ENCODE measurements at regions not wholly inside any gene's neighbourhood (a gene's known extent, or its start where the extent isn't known, plus 50 kb on each side); places are given as distances from the start of the nearest gene placed in this dataset.
"Not testable (repeated sequence)": the region's sequence is repeated elsewhere in the genome, so short reads cannot be mapped to it uniquely, and the experiment has no call there.

DNA sequence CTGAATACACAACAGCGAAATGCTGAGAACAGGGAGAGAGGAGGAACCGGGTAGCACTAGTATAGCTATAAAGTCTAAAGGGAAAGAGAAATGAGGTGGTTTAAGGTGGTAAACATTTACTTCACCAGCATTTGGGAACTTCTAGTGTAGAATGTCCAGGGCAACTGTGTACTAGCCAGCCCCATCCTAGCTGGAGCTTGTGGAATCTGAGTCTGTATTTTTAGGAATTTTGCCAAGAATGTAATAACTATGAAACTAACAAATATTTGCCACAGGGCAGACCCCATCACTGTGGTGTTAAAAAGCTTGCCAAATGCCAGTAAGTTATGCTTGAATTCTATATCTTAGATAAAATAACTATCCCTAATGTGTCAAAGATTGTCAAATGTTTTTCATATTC, 398.9 kb upstream of the MIS18BP1 start:
- H3K4me2 ChIP-seq (ENCODE audit: insufficient read depth, low read length), result no peak overlapping the region
- H3K27me3 ChIP-seq (ENCODE audit: insufficient read depth, low read length, poor library complexity), result no peaks in the 10 kb centered on the region
- no peak overlapping the region for H3K27ac ChIP-seq (ENCODE audit: low read length)
- no peaks in the 10 kb centered on the region for H3K79me2 ChIP-seq (ENCODE audit: insufficient read depth, low read length)
- no peak overlapping the region for H3K9ac ChIP-seq (ENCODE audit: low read depth, low read length)
- no peaks in the 10 kb centered on the region for H4K20me1 ChIP-seq (ENCODE audit: insufficient read depth, low read length)
- no peak for TF ChIP-seq EZH2 (IDR thresholded peaks at IDR 0.05; ENCODE audit: borderline replicate concordance, low read depth, low read length, severe bottlenecking)
- TF ChIP-seq, protein P1, sequence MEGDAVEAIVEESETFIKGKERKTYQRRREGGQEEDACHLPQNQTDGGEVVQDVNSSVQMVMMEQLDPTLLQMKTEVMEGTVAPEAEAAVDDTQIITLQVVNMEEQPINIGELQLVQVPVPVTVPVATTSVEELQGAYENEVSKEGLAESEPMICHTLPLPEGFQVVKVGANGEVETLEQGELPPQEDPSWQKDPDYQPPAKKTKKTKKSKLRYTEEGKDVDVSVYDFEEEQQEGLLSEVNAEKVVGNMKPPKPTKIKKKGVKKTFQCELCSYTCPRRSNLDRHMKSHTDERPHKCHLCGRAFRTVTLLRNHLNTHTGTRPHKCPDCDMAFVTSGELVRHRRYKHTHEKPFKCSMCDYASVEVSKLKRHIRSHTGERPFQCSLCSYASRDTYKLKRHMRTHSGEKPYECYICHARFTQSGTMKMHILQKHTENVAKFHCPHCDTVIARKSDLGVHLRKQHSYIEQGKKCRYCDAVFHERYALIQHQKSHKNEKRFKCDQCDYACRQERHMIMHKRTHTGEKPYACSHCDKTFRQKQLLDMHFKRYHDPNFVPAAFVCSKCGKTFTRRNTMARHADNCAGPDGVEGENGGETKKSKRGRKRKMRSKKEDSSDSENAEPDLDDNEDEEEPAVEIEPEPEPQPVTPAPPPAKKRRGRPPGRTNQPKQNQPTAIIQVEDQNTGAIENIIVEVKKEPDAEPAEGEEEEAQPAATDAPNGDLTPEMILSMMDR (IDR thresholded peaks at IDR 0.05; ENCODE audit: borderline replicate concordance, extremely low read depth, low read length, poor library complexity, severe bottlenecking), result no peak
- no peaks in the 10 kb centered on the region for H3K36me3 ChIP-seq (ENCODE audit: insufficient read depth, low read length)
- ATAC-seq (ENCODE audit: insufficient read depth, low read depth) (no peak), DNase-seq (no peak)
- H3K4me3 ChIP-seq (ENCODE audit: low read depth in 1 of 2, low read length in 2 of 2), result no peak overlapping the region
- H3K4me1 ChIP-seq (ENCODE audit: insufficient read depth, low read length), result no peaks in the 10 kb centered on the region
- H3K9me3 ChIP-seq (ENCODE audit: insufficient read depth, low read length, severe bottlenecking), result no peaks in the 10 kb centered on the region
- no peak overlapping the region for H2AFZ ChIP-seq (ENCODE audit: low read depth, low read length)

DNA sequence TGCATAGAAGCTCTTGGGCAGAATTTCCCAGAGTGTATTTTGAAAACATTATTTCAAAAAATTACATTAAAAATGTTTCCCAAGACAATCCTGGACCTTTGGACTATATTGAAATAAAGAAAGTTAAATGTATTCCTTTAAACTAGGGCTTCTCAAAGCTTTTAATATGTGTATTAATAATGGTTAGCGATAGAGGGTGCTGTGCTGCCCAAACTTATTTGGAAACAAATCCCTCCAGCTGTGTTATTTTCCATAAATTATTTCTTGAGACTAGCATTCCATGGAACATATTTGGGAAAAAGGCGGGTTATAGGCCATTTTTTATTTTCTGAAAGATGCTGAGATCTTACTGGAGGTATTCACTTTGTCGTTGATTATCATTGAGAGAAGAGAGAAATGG, 397.8 kb upstream of the MIS18BP1 start:
- Histone ChIP-seq H3K4me2 (ENCODE audit: insufficient read depth, low read length) (no peak overlapping the region), H3K79me2 (ENCODE audit: insufficient read depth, low read length) (no peaks in the 10 kb centered on the region), H2AFZ (ENCODE audit: low read depth, low read length) (no peak overlapping the region), H3K36me3 (ENCODE audit: insufficient read depth, low read length) (no peaks in the 10 kb centered on the region), H4K20me1 (ENCODE audit: insufficient read depth, low read length) (no peaks in the 10 kb centered on the region), H3K9ac (ENCODE audit: low read depth, low read length) (no peak overlapping the region), H3K27me3 (ENCODE audit: insufficient read depth, low read length, poor library complexity) (no peaks in the 10 kb centered on the region), H3K4me1 (ENCODE audit: insufficient read depth, low read length) (no peaks in the 10 kb centered on the region), H3K9me3 (ENCODE audit: insufficient read depth, low read length, severe bottlenecking) (no peaks in the 10 kb centered on the region), H3K4me3 (ENCODE audit: low read depth in 1 of 2, low read length in 2 of 2) (no peak overlapping the region), H3K27ac (ENCODE audit: low read length) (no peak overlapping the region)
- TF ChIP-seq, protein P1 (IDR thresholded peaks at IDR 0.05; ENCODE audit: borderline replicate concordance, extremely low read depth, low read length, poor library complexity, severe bottlenecking), result no peak
- no peak for TF ChIP-seq EZH2 (IDR thresholded peaks at IDR 0.05; ENCODE audit: borderline replicate concordance, low read depth, low read length, severe bottlenecking)
- ATAC-seq (ENCODE audit: insufficient read depth, low read depth) (no peak), DNase-seq (no peak)

GRCh38 chr14:45649051-45649450, 396.0 kb upstream of the MIS18BP1 start:
- H3K9ac ChIP-seq (ENCODE audit: low read depth, low read length), result no peak overlapping the region
- ATAC-seq (ENCODE audit: insufficient read depth, low read depth), result no peak
- DNase-seq, result no peak
- no peak for TF ChIP-seq EZH2 (IDR thresholded peaks at IDR 0.05; ENCODE audit: borderline replicate concordance, low read depth, low read length, severe bottlenecking)
- TF ChIP-seq, protein P1 (IDR thresholded peaks at IDR 0.05; ENCODE audit: borderline replicate concordance, extremely low read depth, low read length, poor library complexity, severe bottlenecking), result no peak
- H3K4me3 ChIP-seq (ENCODE audit: low read depth in 1 of 2, low read length in 2 of 2), result no peak overlapping the region
- no peaks in the 10 kb centered on the region for H3K9me3 ChIP-seq (ENCODE audit: insufficient read depth, low read length, severe bottlenecking)
- H3K27ac ChIP-seq (ENCODE audit: low read length), result no peak overlapping the region
- no peaks in the 10 kb centered on the region for H3K79me2 ChIP-seq (ENCODE audit: insufficient read depth, low read length)
- H2AFZ ChIP-seq (ENCODE audit: low read depth, low read length), result no peak overlapping the region
- no peak overlapping the region for H3K4me2 ChIP-seq (ENCODE audit: insufficient read depth, low read length)
- no peaks in the 10 kb centered on the region for H3K4me1 ChIP-seq (ENCODE audit: insufficient read depth, low read length)
- H4K20me1 ChIP-seq (ENCODE audit: insufficient read depth, low read length), result no peaks in the 10 kb centered on the region
- no peaks in the 10 kb centered on the region for H3K36me3 ChIP-seq (ENCODE audit: insufficient read depth, low read length)
- H3K27me3 ChIP-seq (ENCODE audit: insufficient read depth, low read length, poor library complexity), result no peaks in the 10 kb centered on the region

- H3K27me3 ChIP-seq (ENCODE audit: insufficient read depth, low read length, poor library complexity), result no peaks in the 10 kb centered on the region
- no peak overlapping the region for H3K4me3 ChIP-seq (ENCODE audit: low read depth in 1 of 2, low read length in 2 of 2)
- TF ChIP-seq EZH2 (IDR thresholded peaks at IDR 0.05; ENCODE audit: borderline replicate concordance, low read depth, low read length, severe bottlenecking), result no peak
- TF ChIP-seq, protein P1 (IDR thresholded peaks at IDR 0.05; ENCODE audit: borderline replicate concordance, extremely low read depth, low read length, poor library complexity, severe bottlenecking), result no peak
- no peaks in the 10 kb centered on the region for H3K36me3 ChIP-seq (ENCODE audit: insufficient read depth, low read length)
- no peak overlapping the region for H3K4me2 ChIP-seq (ENCODE audit: insufficient read depth, low read length)
- DNase-seq (no peak), ATAC-seq (ENCODE audit: insufficient read depth, low read depth) (no peak)
- no peaks in the 10 kb centered on the region for H3K4me1 ChIP-seq (ENCODE audit: insufficient read depth, low read length)
- H3K9ac ChIP-seq (ENCODE audit: low read depth, low read length), result no peak overlapping the region
- H3K27ac ChIP-seq (ENCODE audit: low read length), result no peak overlapping the region
- H3K9me3 ChIP-seq (ENCODE audit: insufficient read depth, low read length, severe bottlenecking), result no peaks in the 10 kb centered on the region
- no peaks in the 10 kb centered on the region for H3K79me2 ChIP-seq (ENCODE audit: insufficient read depth, low read length)
- H4K20me1 ChIP-seq (ENCODE audit: insufficient read depth, low read length), result no peaks in the 10 kb centered on the region
- no peak overlapping the region for H2AFZ ChIP-seq (ENCODE audit: low read depth, low read length)
These were observed 388.5 kb upstream of the MIS18BP1 start for GRCh38 chr14:45641541-45641940.

- H3K4me2 ChIP-seq (ENCODE audit: insufficient read depth, low read length); H3K4me1 ChIP-seq (ENCODE audit: insufficient read depth, low read length); H3K9me3 ChIP-seq (ENCODE audit: insufficient read depth, low read length, severe bottlenecking); ATAC-seq (ENCODE audit: insufficient read depth, low read depth); H3K27ac ChIP-seq (ENCODE audit: low read length); H3K27me3 ChIP-seq (ENCODE audit: insufficient read depth, low read length, poor library complexity); H4K20me1 ChIP-seq (ENCODE audit: insufficient read depth, low read length); H3K4me3 ChIP-seq (ENCODE audit: low read depth in 1 of 2, low read length in 2 of 2); H2AFZ ChIP-seq (ENCODE audit: low read depth, low read length); DNase-seq; H3K79me2 ChIP-seq (ENCODE audit: insufficient read depth, low read length); H3K36me3 ChIP-seq (ENCODE audit: insufficient read depth, low read length); H3K9ac ChIP-seq (ENCODE audit: low read depth, low read length): not testable (repeated sequence)
These were observed 381.8 kb upstream of the MIS18BP1 start for GRCh38 chr14:45634651-45635441.
